ENCODE measurements at regions not wholly inside any gene's neighbourhood (a gene's known extent, or its start where the extent isn't known, plus 50 kb on each side); places are given as distances from the start of the nearest gene placed in this dataset.

GRCh38 chr10:8401531-8401930, 347.0 kb downstream of the GATA3 start:
- TF ChIP-seq CTCF (IDR thresholded peaks at IDR 0.05; ENCODE audit: low read length, missing control alignments) = no peak
- no peak overlapping the region for H3K4me3 ChIP-seq (replicated peaks; ENCODE audit: low read depth, low read length)
- no peak for DNase-seq (ENCODE audit: low read depth)

GRCh38 chr10:8402576-8402975, 348.1 kb downstream of the GATA3 start:
- no peak for DNase-seq (ENCODE audit: low read depth)
- TF ChIP-seq CTCF (IDR thresholded peaks at IDR 0.05; ENCODE audit: low read length, missing control alignments) = no peak
- H3K4me3 ChIP-seq (replicated peaks; ENCODE audit: low read depth, low read length) = no peak overlapping the region

GRCh38 chr10:8403711-8404371, 349.4 kb downstream of the GATA3 start:
- no peak for TF ChIP-seq CTCF (IDR thresholded peaks at IDR 0.05; ENCODE audit: low read length, missing control alignments)
- no peak overlapping the region for H3K4me3 ChIP-seq (replicated peaks; ENCODE audit: low read depth, low read length)
- no peak for DNase-seq (ENCODE audit: low read depth)

GRCh38 chr10:8404721-8405120, 350.2 kb downstream of the GATA3 start:
- no peak for TF ChIP-seq CTCF (IDR thresholded peaks at IDR 0.05; ENCODE audit: low read length, missing control alignments)
- no peak overlapping the region for H3K4me3 ChIP-seq (replicated peaks; ENCODE audit: low read depth, low read length)

GRCh38 chr10:8405596-8405995, 351.1 kb downstream of the GATA3 start:
- TF ChIP-seq CTCF (IDR thresholded peaks at IDR 0.05; ENCODE audit: low read length, missing control alignments) = no peak
- H3K4me3 ChIP-seq (replicated peaks; ENCODE audit: low read depth, low read length) = no peak overlapping the region
- DNase-seq (ENCODE audit: low read depth) = no peak

More at GRCh38 chr10:8404721-8405120, 350.2 kb downstream of the GATA3 start:
- no peak for DNase-seq (ENCODE audit: low read depth)

- no peak for DNase-seq (ENCODE audit: low read depth)
- no peak for TF ChIP-seq CTCF (IDR thresholded peaks at IDR 0.05; ENCODE audit: low read length, missing control alignments)
- H3K4me3 ChIP-seq (replicated peaks; ENCODE audit: low read depth, low read length) = no peak overlapping the region
Measured at GRCh38 chr10:8407501-8408021, 353.1 kb downstream of the GATA3 start.

- H3K4me3 ChIP-seq (replicated peaks; ENCODE audit: low read depth, low read length) = no peak overlapping the region
- no peak for DNase-seq (ENCODE audit: low read depth)
- TF ChIP-seq CTCF (IDR thresholded peaks at IDR 0.05; ENCODE audit: low read length, missing control alignments) = no peak
Measured at GRCh38 chr10:8410506-8410905, 356.0 kb downstream of the GATA3 start.
